Left lung (tissue), 4 donors: ENCODE measurements at regions not wholly inside any gene's neighbourhood (a gene's known extent, or its start where the extent isn't known, plus 50 kb on each side); places are given as distances from the start of the nearest gene placed in this dataset.
"Not testable (repeated sequence)": the region's sequence is repeated elsewhere in the genome, so short reads cannot be mapped to it uniquely, and the experiment has no call there.

Experiments used
- ATAC-seq: fragments of 200-7000 bp; cut with Tn5 transposase; one replicate; pipeline ENCODE4 v1.9.1; 2020; ENCODE audit warnings: moderate library complexity
- DNase-seq, 4 donors: peaks; one replicate each; pipeline ENCODE4 v3.0.0-alpha.2; 2013 to 2020
- H3K27ac ChIP-seq, 2 donors: fragments of 200-600 bp; sonication (generic) in 1 of 2; one replicate each; pipeline versions ENCODE4 v1.5.0 to v1.8.0; 2020 to 2021
- H3K27me3 ChIP-seq, 2 donors: fragments of 200-600 bp; sonication (generic) in 1 of 2; one replicate each; pipeline versions ENCODE4 v1.5.0 to v1.8.0; 2020 to 2021
- H3K36me3 ChIP-seq, 2 donors: fragments of 200-600 bp; sonication (generic) in 1 of 2; one replicate each; pipeline versions ENCODE4 v1.5.0 to v1.8.0; 2020 to 2021
- H3K4me1 ChIP-seq, 2 donors: fragments of 200-600 bp; one replicate each; pipeline ENCODE4 v1.8.0; 2021
- H3K4me3 ChIP-seq, 2 donors: fragments of 200-600 bp; sonication (generic) in 1 of 2; one replicate each; pipeline versions ENCODE4 v1.5.0 to v1.8.0; 2020 to 2021; ENCODE audit warnings: mild to moderate bottlenecking in 1 of 2
- H3K9me3 ChIP-seq, 2 donors: fragments of 200-600 bp; sonication (generic) in 1 of 2; one replicate each; pipeline versions ENCODE4 v1.5.0 to v1.8.0; 2020 to 2021
- CTCF ChIP-seq, 2 donors: fragments of 200-600 bp; sonication (generic) in 1 of 2; IDR thresholded peaks; one replicate each; pipeline versions ENCODE4 v1.5.0 to v1.8.0; 2021; ENCODE audit warnings: antibody characterized with exemption in 2 of 2
- intact Hi-C, 2 donors: fragments of 100-400 bp; cut with DNase I; formaldehyde crosslinking; loops; one replicate each; pipeline versions ENCODE4 v1.11.2 to v1.14.2; 2022
- donor health status: DM: no; HTN: yes; CAD: no.
- donor health status: DM: no; HTN: no; CAD: no.

GRCh38 chr13:26487781-26488180 is 69.7 kb upstream of the WASF3 start:
- H3K4me1 ChIP-seq = no peaks in the 10 kb centered on the region
- H3K36me3 ChIP-seq = no peaks in the 10 kb centered on the region
- DNase-seq = no peak
- intact Hi-C loops = loop anchor here in 1 of 2 donors (5.0 kb wide), 1 partner anchor 210 kb away; no protein-coding TSS in a partner anchor
- no peak overlapping the region for H3K4me3 ChIP-seq
- no peak for ATAC-seq
- H3K27me3 ChIP-seq = peaks cover 0 to 6% of the 10 kb centered on the region in 2 donors
- no peak overlapping the region for H3K27ac ChIP-seq
- no peak for TF ChIP-seq CTCF (IDR thresholded peaks at IDR 0.05)
- no peaks in the 10 kb centered on the region for H3K9me3 ChIP-seq

- Histone ChIP-seq H3K4me1 (no peaks in the 10 kb centered on the region), H3K36me3 (no peaks in the 10 kb centered on the region), H3K27ac (no peak overlapping the region), H3K4me3 (no peak overlapping the region), H3K27me3 (peaks cover 0 to 6% of the 10 kb centered on the region in 2 donors), H3K9me3 (no peaks in the 10 kb centered on the region)
- DNase-seq = no peak
- no peak for ATAC-seq
- TF ChIP-seq CTCF (IDR thresholded peaks at IDR 0.05) = no peak
- intact Hi-C loops = loop anchor here in 1 of 2 donors (5.0 kb wide), 1 partner anchor 209 kb away; no protein-coding TSS in a partner anchor
Observed at GRCh38 chr13:26488236-26489003, 69.1 kb upstream of the WASF3 start.

- H3K4me1 ChIP-seq, ATAC-seq, H3K36me3 ChIP-seq, H3K27me3 ChIP-seq, H3K9me3 ChIP-seq, H3K4me3 ChIP-seq, DNase-seq, H3K27ac ChIP-seq: not testable (repeated sequence)
- intact Hi-C loops = loop anchor here in 1 of 2 donors (10.0 kb wide), 1 partner anchor 308 kb away; no protein-coding TSS in a partner anchor
Observed at GRCh38 chr13:26492301-26492700, 65.2 kb upstream of the WASF3 start.

- intact Hi-C loops = loop anchor here in 1 of 2 donors (10.0 kb wide), 1 partner anchor 310 kb away; no protein-coding TSS in a partner anchor
- no peak for TF ChIP-seq CTCF (IDR thresholded peaks at IDR 0.05)
- Histone ChIP-seq H3K4me1 (no peaks in the 10 kb centered on the region), H3K27ac (no peak overlapping the region), H3K9me3 (no peaks in the 10 kb centered on the region), H3K27me3 (no peaks in the 10 kb centered on the region), H3K36me3 (no peaks in the 10 kb centered on the region), H3K4me3 (no peak overlapping the region)
- DNase-seq = no peak
- ATAC-seq = no peak
Observed at GRCh38 chr13:26494571-26495195, 62.8 kb upstream of the WASF3 start.

- DNase-seq = no peak
- no peak for TF ChIP-seq CTCF (IDR thresholded peaks at IDR 0.05)
- H3K27ac ChIP-seq = no peak overlapping the region
- no peaks in the 10 kb centered on the region for H3K27me3 ChIP-seq
- H3K36me3 ChIP-seq = no peaks in the 10 kb centered on the region
- H3K9me3 ChIP-seq = no peaks in the 10 kb centered on the region
- H3K4me1 ChIP-seq = no peaks in the 10 kb centered on the region
- no peak overlapping the region for H3K4me3 ChIP-seq
- ATAC-seq = no peak
- intact Hi-C loops = loop anchor here in 1 of 2 donors (10.0 kb wide), 1 partner anchor 311 kb away; no protein-coding TSS in a partner anchor
Observed at GRCh38 chr13:26495750-26496149, 61.7 kb upstream of the WASF3 start.
